CD4-positive, alpha-beta memory T cell (primary cell): ENCODE measurements at regions not wholly inside any gene's neighbourhood (a gene's known extent, or its start where the extent isn't known, plus 50 kb on each side); places are given as distances from the start of the nearest gene placed in this dataset.

Source experiments
- CTCF ChIA-PET: fragments of 350-600 bp; sonication (Branson Sonifier 250); formaldehyde crosslinking; loops from one replicate; lab custom pipeline; 2021; ENCODE audit warnings: inconsistent platforms; ENCODE audit not compliant: partially characterized antibody; lab: Charles Lee
- POLR2A ChIA-PET: fragments of 350-600 bp; sonication (Branson Sonifier 250); formaldehyde crosslinking; loops from one replicate; lab custom pipeline; 2021; ENCODE audit not compliant: partially characterized antibody; lab: Charles Lee
- DNase-seq, 5 donors: peaks; one replicate each; pipeline versions ENCODE4 v3.0.0 to v3.0.0-alpha.2; 2020 to 2022; ENCODE audit warnings: mixed read lengths in 1 of 5
- H3K27ac ChIP-seq: one replicate; pipeline ENCODE4 v1.7.0; 2013; ENCODE audit warnings: low read depth, low read length
- H3K27me3 ChIP-seq: 2 replicates; pipeline ENCODE4 v1.7.0; 2013; ENCODE audit warnings: mild to moderate bottlenecking, low read length, moderate library complexity; ENCODE audit not compliant: insufficient read depth
- H3K36me3 ChIP-seq: 2 replicates; pipeline ENCODE4 v1.7.0; 2013; ENCODE audit warnings: mild to moderate bottlenecking, low read length, moderate library complexity; ENCODE audit not compliant: insufficient read depth
- H3K4me1 ChIP-seq: 2 replicates; pipeline ENCODE4 v1.7.0; 2013; ENCODE audit warnings: mild to moderate bottlenecking, low read length, moderate library complexity; ENCODE audit not compliant: insufficient read depth
- H3K4me3 ChIP-seq, 2 donors: one replicate each; pipeline ENCODE4 v1.7.0; 2013; ENCODE audit warnings: low read length in 2 of 2, mild to moderate bottlenecking in 1 of 2
- H3K9me3 ChIP-seq, 2 donors: one replicate each; pipeline ENCODE4 v1.7.0; 2013; ENCODE audit warnings: low read length in 2 of 2, control low read depth in 1 of 2; ENCODE audit not compliant: control insufficient read depth in 1 of 2
- H3K27ac Mint-ChIP-seq, 7 donors: one replicate each; pipeline ENCODE4 v1.8.0; 2020 to 2021; ENCODE audit warnings: mixed read lengths in 7 of 7, mild to moderate bottlenecking in 6 of 7, inconsistent platforms in 3 of 7, moderate library complexity in 3 of 7
- H3K27me3 Mint-ChIP-seq, 2 donors: one replicate each; pipeline ENCODE4 v1.8.0; 2020 to 2021; ENCODE audit warnings: mixed read lengths in 2 of 2
- H3K36me3 Mint-ChIP-seq, 2 donors: one replicate each; pipeline ENCODE4 v1.8.0; 2020 to 2021; ENCODE audit warnings: mixed read lengths in 2 of 2, inconsistent platforms in 1 of 2, mild to moderate bottlenecking in 1 of 2
- H3K4me1 Mint-ChIP-seq, 4 donors: one replicate each; pipeline ENCODE4 v1.8.0; 2020 to 2021; ENCODE audit warnings: mixed read lengths in 4 of 4, mild to moderate bottlenecking in 1 of 4
- H3K4me3 Mint-ChIP-seq, 8 donors: one replicate each; pipeline ENCODE4 v1.8.0; 2020 to 2021; ENCODE audit warnings: mixed read lengths in 8 of 8, mild to moderate bottlenecking in 7 of 8, moderate library complexity in 6 of 8, inconsistent platforms in 3 of 8
- H3K9me3 Mint-ChIP-seq, 8 donors: one replicate each; pipeline ENCODE4 v1.8.0; 2020 to 2021; ENCODE audit warnings: mixed read lengths in 8 of 8, mild to moderate bottlenecking in 5 of 8, inconsistent platforms in 3 of 8, moderate library complexity in 1 of 8
- intact Hi-C: fragments of 100-400 bp; cut with micrococcal nuclease; formaldehyde crosslinking; loops from one replicate; pipeline ENCODE4 v1.15.1; 2023

DNA sequence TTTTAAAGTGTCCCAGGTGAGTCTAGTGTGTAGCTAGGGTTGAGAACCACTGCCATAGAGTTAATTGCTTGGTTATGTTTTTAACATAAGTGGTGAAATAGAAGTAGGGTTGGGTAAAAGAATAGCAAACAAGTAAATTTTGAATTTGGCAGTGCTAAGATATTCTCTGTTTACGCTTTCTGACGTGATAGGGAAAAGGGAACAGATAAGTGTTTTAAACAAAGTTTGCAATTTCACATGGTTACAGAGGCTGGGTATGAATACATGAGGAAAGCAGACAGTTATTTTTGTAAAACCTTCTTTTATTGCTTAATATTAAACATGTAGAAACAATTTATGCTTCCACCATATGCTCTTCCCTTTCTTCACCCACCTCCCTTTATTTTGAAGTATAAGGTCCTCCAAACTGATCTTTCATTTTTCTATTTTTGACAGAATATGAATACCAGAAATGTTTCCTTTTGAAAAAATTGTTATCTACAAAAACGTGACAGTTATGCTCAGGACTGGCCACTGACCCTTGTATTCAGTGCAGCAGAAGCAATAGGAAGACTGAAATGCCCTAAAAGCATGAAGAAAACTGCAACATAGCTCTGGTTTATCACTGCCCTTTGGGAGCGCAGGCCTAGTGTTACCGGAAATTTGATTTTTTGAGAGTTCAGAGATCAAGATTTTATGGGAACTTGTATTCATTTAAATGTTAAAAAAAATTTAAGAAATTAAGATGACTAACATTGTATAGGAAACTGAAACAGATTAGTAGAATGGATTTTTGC is 214.4 kb upstream of the ARSJ start:
- Mint-ChIP-seq H3K27ac (no peak overlapping the region), H3K9me3 (peaks cover 0 to 1% (median 0%) of the 10 kb centered on the region in 8 donors), H3K4me1 (no peaks in the 10 kb centered on the region), H3K4me3 (no peak overlapping the region), H3K36me3 (no peaks in the 10 kb centered on the region), H3K27me3 (peaks cover under 1 to 3% of the 10 kb centered on the region in 2 donors)
- Histone ChIP-seq H3K27ac (no peak overlapping the region), H3K4me3 (no peak overlapping the region), H3K4me1 (no peaks in the 10 kb centered on the region), H3K36me3 (no peaks in the 10 kb centered on the region), H3K27me3 (no peaks in the 10 kb centered on the region), H3K9me3 (no peaks in the 10 kb centered on the region)
- ChIA-PET POLR2A (no interaction called here), CTCF (interaction anchor here (1.3 kb wide), 1 partner anchor 13 kb away, joined by 4 read pairs; no protein-coding TSS in a partner anchor)
- intact Hi-C loops, result no loop called here
- DNase-seq, result no peak

DNA sequence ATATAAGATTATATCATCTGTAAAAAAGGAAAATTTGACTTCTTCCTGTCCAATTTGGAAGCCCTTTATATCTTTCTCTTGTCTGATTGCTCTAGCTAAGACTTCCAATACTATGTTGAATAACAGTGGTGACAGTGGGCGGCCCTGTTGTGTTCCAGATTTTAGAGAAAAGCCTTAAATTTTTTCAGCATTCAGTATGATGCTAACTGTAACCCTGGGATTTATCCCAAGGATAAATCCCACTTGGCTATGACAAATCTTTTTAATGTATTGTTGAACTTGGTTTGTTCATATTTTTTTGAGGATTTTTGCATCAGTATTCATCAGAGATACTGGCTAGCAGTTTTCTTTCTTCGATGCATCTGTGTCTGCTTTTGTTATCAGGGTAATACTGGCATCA is 217.2 kb upstream of the ARSJ start:
- no peak for DNase-seq
- CTCF ChIA-PET, result no interaction called here
- H3K27ac ChIP-seq, result no peak overlapping the region
- no peaks in the 10 kb centered on the region for H3K4me1 ChIP-seq
- no peaks in the 10 kb centered on the region for H3K36me3 ChIP-seq
- POLR2A ChIA-PET, result no interaction called here
- Mint-ChIP-seq H3K27me3 (peaks cover 4 to 6% of the 10 kb centered on the region in 2 donors), H3K4me1 (no peaks in the 10 kb centered on the region), H3K36me3 (no peaks in the 10 kb centered on the region), H3K4me3 (no peak overlapping the region), H3K9me3 (peaks cover 0 to 2% (median 0%) of the 10 kb centered on the region in 8 donors), H3K27ac (no peak overlapping the region)
- no peaks in the 10 kb centered on the region for H3K9me3 ChIP-seq
- intact Hi-C loops, result no loop called here
- H3K27me3 ChIP-seq, result no peaks in the 10 kb centered on the region
- H3K4me3 ChIP-seq, result no peak overlapping the region

DNA sequence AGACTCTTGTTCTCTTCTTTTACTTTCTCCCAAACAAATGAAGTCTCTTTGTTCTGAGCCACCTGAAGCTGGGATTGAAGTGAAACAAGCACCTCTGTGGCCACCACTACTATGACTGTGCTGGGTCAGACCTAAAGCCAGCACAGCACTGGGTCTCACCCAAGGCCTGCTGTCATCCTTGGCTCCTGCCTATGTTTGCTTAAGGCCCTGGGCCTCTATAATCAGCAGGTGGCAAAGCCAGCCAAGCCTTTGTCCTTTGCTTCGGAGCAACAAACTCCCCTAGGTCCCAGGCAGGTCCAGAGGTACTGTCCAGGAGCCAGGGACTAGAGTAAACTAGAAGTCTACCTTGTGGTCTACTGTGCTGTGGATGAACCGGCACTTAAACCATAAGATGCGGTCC is 220.6 kb upstream of the ARSJ start:
- Mint-ChIP-seq H3K4me1 (no peaks in the 10 kb centered on the region), H3K27me3 (peaks cover 4 to 5% of the 10 kb centered on the region in 2 donors), H3K27ac (no peak overlapping the region), H3K36me3 (no peaks in the 10 kb centered on the region), H3K9me3 (peaks cover 0 to 2% (median 0%) of the 10 kb centered on the region in 8 donors), H3K4me3 (no peak overlapping the region)
- Histone ChIP-seq H3K4me1 (no peaks in the 10 kb centered on the region), H3K27ac (no peak overlapping the region), H3K36me3 (no peaks in the 10 kb centered on the region), H3K9me3 (no peaks in the 10 kb centered on the region), H3K4me3 (no peak overlapping the region), H3K27me3 (no peaks in the 10 kb centered on the region)
- ChIA-PET POLR2A (no interaction called here), CTCF (no interaction called here)
- intact Hi-C loops, result no loop called here
- no peak for DNase-seq

DNA sequence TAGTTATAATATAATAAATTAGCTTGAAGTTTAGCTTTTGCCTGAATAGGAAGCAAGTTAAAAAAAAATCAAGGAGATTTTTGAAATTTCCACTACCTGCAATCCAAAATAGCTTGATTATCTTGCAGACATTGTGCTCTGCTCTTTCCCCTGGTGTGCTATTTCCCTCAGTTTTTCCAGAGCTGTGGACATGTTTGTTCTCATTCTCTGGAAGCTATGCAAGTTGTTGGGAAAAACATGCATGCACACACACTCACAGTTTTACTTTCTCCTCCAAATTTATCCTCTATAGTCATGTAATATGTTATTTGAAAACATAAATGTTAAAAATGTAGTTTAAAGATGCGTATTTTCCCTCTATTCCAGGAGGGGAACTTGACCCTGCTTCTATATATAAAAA is 225.8 kb upstream of the ARSJ start:
- ChIA-PET POLR2A (no interaction called here), CTCF (no interaction called here)
- H3K4me1 ChIP-seq, result no peaks in the 10 kb centered on the region
- H3K27me3 ChIP-seq, result no peaks in the 10 kb centered on the region
- H3K9me3 Mint-ChIP-seq, result peaks cover 0 to 2% (median 0%) of the 10 kb centered on the region in 8 donors
- H3K4me1 Mint-ChIP-seq, result no peaks in the 10 kb centered on the region
- no peaks in the 10 kb centered on the region for H3K36me3 ChIP-seq
- no peak overlapping the region for H3K4me3 ChIP-seq
- H3K27me3 Mint-ChIP-seq, result peaks cover 2 to 10% of the 10 kb centered on the region in 2 donors
- H3K4me3 Mint-ChIP-seq, result no peak overlapping the region
- H3K9me3 ChIP-seq, result no peaks in the 10 kb centered on the region
- intact Hi-C loops, result no loop called here
- H3K36me3 Mint-ChIP-seq, result no peaks in the 10 kb centered on the region
- DNase-seq, result no peak
- no peak overlapping the region for H3K27ac ChIP-seq
- H3K27ac Mint-ChIP-seq, result no peak overlapping the region

DNA sequence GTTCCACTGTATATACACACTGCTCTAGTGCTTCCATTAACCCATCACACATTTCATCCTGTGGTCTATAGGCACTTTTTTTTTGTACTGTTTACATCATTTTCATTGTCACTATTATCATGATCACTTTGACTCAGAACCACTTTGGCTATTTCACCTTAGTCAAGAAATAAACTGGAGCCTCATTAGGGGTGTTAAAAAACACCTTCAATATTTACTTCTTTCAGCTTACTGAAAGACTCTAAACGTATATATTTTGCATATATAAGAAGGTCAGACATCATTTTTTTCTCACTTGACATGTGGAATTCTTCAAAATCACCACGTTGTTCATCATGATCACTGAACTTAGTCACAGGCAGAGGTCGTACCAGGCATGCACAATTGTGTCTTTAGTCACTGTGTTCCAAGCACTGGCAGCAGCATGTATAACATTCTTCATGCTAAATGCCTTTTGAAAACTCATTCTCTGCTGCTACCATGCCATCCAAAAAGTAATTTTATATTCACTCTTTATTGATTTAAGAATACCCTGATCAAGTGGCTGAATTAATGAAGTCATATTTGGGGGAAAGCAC is 229.2 kb upstream of the ARSJ start:
- ChIA-PET CTCF (no interaction called here), POLR2A (no interaction called here)
- Mint-ChIP-seq H3K36me3 (no peaks in the 10 kb centered on the region), H3K4me3 (no peak overlapping the region), H3K4me1 (no peaks in the 10 kb centered on the region), H3K27ac (no peak overlapping the region), H3K9me3 (no peaks in the 10 kb centered on the region), H3K27me3 (peaks cover 2 to 5% of the 10 kb centered on the region in 2 donors)
- H3K4me3 ChIP-seq, result no peak overlapping the region
- no peak overlapping the region for H3K27ac ChIP-seq
- H3K4me1 ChIP-seq, result no peaks in the 10 kb centered on the region
- no peaks in the 10 kb centered on the region for H3K9me3 ChIP-seq
- H3K27me3 ChIP-seq, result no peaks in the 10 kb centered on the region
- DNase-seq, result no peak
- H3K36me3 ChIP-seq, result no peaks in the 10 kb centered on the region
- intact Hi-C loops, result no loop called here

DNA sequence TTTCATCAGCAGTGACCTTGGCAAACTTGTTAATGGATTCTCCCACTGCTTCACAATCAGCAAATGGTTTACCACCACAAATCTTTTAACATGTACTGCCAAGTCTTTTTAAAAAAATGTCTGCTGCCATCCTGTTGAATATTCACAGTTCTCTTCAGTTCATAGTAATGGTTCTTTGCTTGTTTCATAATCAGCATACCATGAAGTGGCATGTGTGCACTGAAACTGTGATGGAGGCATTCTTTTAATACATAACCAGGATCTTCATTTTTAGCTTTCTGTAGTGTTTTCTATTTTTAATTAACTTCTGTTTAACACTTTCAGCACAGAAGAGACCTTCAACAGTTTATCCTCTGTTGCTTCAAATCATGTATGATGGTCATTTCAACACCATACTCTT is 230.1 kb upstream of the ARSJ start:
- no peaks in the 10 kb centered on the region for H3K9me3 ChIP-seq
- POLR2A ChIA-PET, result no interaction called here
- Mint-ChIP-seq H3K4me3 (no peak overlapping the region), H3K36me3 (no peaks in the 10 kb centered on the region), H3K27ac (no peak overlapping the region), H3K27me3 (peaks cover 2 to 5% of the 10 kb centered on the region in 2 donors), H3K4me1 (no peaks in the 10 kb centered on the region), H3K9me3 (no peaks in the 10 kb centered on the region)
- intact Hi-C loops, result no loop called here
- H3K27me3 ChIP-seq, result no peaks in the 10 kb centered on the region
- no peaks in the 10 kb centered on the region for H3K4me1 ChIP-seq
- H3K27ac ChIP-seq, result no peak overlapping the region
- H3K4me3 ChIP-seq, result no peak overlapping the region
- CTCF ChIA-PET, result no interaction called here
- no peaks in the 10 kb centered on the region for H3K36me3 ChIP-seq
- no peak for DNase-seq

DNA sequence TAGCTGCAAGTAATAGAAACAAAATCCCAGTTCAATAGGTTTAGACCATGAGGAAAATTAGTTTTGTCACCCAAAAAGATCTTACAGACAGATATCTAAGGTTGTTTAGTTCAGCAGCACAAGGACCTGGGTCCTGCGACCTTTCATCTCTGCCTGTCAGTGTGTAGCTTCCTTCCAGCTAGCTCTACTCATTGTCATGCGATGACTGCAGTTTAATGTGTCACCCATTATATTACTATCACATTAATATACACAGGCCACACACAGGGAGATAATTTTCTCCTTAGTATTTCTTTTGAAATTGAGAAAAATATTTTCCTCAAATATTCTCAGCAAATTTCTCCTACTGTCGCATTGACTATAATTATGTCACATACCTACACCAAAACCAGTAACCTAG is 232.1 kb upstream of the ARSJ start:
- ChIA-PET POLR2A (no interaction called here), CTCF (no interaction called here)
- Mint-ChIP-seq H3K9me3 (no peaks in the 10 kb centered on the region), H3K27me3 (peaks cover 2 to 4% of the 10 kb centered on the region in 2 donors), H3K4me1 (no peaks in the 10 kb centered on the region), H3K36me3 (no peaks in the 10 kb centered on the region), H3K27ac (no peak overlapping the region), H3K4me3 (no peak overlapping the region)
- Histone ChIP-seq H3K9me3 (no peaks in the 10 kb centered on the region), H3K4me3 (no peak overlapping the region), H3K4me1 (no peaks in the 10 kb centered on the region), H3K36me3 (no peaks in the 10 kb centered on the region), H3K27ac (no peak overlapping the region), H3K27me3 (no peaks in the 10 kb centered on the region)
- no peak for DNase-seq
- intact Hi-C loops, result no loop called here
